OCI-LY3 (cell line): ENCODE measurements at regions not wholly inside any gene's neighbourhood (a gene's known extent, or its start where the extent isn't known, plus 50 kb on each side); places are given as distances from the start of the nearest gene placed in this dataset.
"Not testable (repeated sequence)": the region's sequence is repeated elsewhere in the genome, so short reads cannot be mapped to it uniquely, and the experiment has no call there.

Experiments
- H2AFZ ChIP-seq: fragments of 200-600, 300-600 bp; shearing (Covaris generic); 2 replicates; pipeline ENCODE4 v1.6.0; 2014; ENCODE audit warnings: antibody characterized with exemption, low read depth, low read length
- H3K27ac ChIP-seq: fragments of 200-600, 300-600 bp; sonication (generic); 2 replicates; pipeline ENCODE4 v1.5.1; 2014; ENCODE audit warnings: mild to moderate bottlenecking, low read length, moderate library complexity, mixed read lengths
- H3K27me3 ChIP-seq: fragments of 200-600, 300-600 bp; sonication (generic); 2 replicates; pipeline ENCODE4 v1.6.1; 2014; ENCODE audit warnings: low read depth, low read length, mixed read lengths
- H3K36me3 ChIP-seq: fragments of 200-600, 300-600 bp; sonication (generic); replicated peaks from 2 replicates; pipeline ENCODE3; 2014; ENCODE audit warnings: low read depth, low read length, mixed read lengths
- H3K4me1 ChIP-seq: fragments of 300-600, 200-600 bp; sonication (generic); 2 replicates; pipeline ENCODE4 v1.6.1; 2014; ENCODE audit warnings: low read length, mixed read lengths
- H3K4me2 ChIP-seq: fragments of 200-600, 300-600 bp; sonication (generic); 2 replicates; pipeline ENCODE4 v1.6.1; 2014; ENCODE audit warnings: low read length, mixed read lengths
- H3K4me3 ChIP-seq: fragments of 300-600, 200-600 bp; sonication (generic); 2 replicates; pipeline ENCODE4 v1.5.1; 2014; ENCODE audit warnings: antibody characterized with exemption, mild to moderate bottlenecking, low read length, moderate library complexity
- H3K79me2 ChIP-seq: fragments of 300-600, 200-600 bp; shearing (Covaris generic); 2 replicates; pipeline ENCODE4 v1.6.1; 2014; ENCODE audit warnings: mild to moderate bottlenecking, low read length, mixed read lengths
- H3K9ac ChIP-seq: fragments of 300-600, 200-600 bp; shearing (Covaris generic); 2 replicates; pipeline ENCODE4 v1.6.0; 2014; ENCODE audit warnings: mild to moderate bottlenecking, low read length, moderate library complexity
- H3K9me3 ChIP-seq: fragments of 200-600, 300-600 bp; shearing (Covaris generic); 2 replicates; pipeline ENCODE4 v1.6.1; 2014; ENCODE audit warnings: low read length, mixed read lengths; ENCODE audit not compliant: insufficient read depth
- H4K20me1 ChIP-seq: fragments of 200-600, 300-600 bp; sonication (generic); 2 replicates; pipeline ENCODE4 v1.6.1; 2016; ENCODE audit warnings: low read length, mixed read lengths; ENCODE audit not compliant: insufficient read depth
- CTCF ChIP-seq: fragments of 200-600, 300-600 bp; sonication (generic); IDR thresholded peaks from 2 replicates; pipeline ENCODE4 v1.5.1; 2014; ENCODE audit warnings: antibody characterized with exemption, low read length, low read depth
- EZH2phosphoT487 ChIP-seq: fragments of 200-600 bp; shearing (Covaris generic); IDR thresholded peaks from 2 replicates; pipeline ENCODE4 v1.6.1; 2018; ENCODE audit warnings: antibody characterized with exemption, mixed run types, low read depth

- H3K4me3 ChIP-seq = no peak overlapping the region
- 0 out of 2 replicates have a peak, but pooled peaks cover 3% of the 10 kb centered on the region for H3K27me3 ChIP-seq
- H3K9ac ChIP-seq = no peak overlapping the region
- TF ChIP-seq EZH2phosphoT487 = no peak
- no peak for TF ChIP-seq CTCF
- H3K4me1 ChIP-seq = no peaks in the 10 kb centered on the region
- no peak overlapping the region for H3K4me2 ChIP-seq
- no peaks in the 10 kb centered on the region for H3K79me2 ChIP-seq
- no peaks in the 10 kb centered on the region for H3K36me3 ChIP-seq
- H3K27ac ChIP-seq = no peak overlapping the region
- no peaks in the 10 kb centered on the region for H4K20me1 ChIP-seq
- H2AFZ ChIP-seq = no peak overlapping the region
- no peaks in the 10 kb centered on the region for H3K9me3 ChIP-seq
Observed at GRCh38 chr3:159751146-159751545, 237.5 kb upstream of the IL12A start.

GRCh38 chr3:159751752-159752151, 236.9 kb upstream of the IL12A start:
- H3K27me3 ChIP-seq = 0 out of 2 replicates have a peak, but pooled peaks cover 3% of the 10 kb centered on the region
- no peak overlapping the region for H3K4me3 ChIP-seq
- no peaks in the 10 kb centered on the region for H4K20me1 ChIP-seq

GRCh38 chr3:159756279-159757207, 232.1 kb upstream of the IL12A start:
- H3K4me1 ChIP-seq, H3K79me2 ChIP-seq, H3K27ac ChIP-seq, H3K4me3 ChIP-seq, H3K4me2 ChIP-seq, H4K20me1 ChIP-seq, H3K9me3 ChIP-seq, H3K9ac ChIP-seq, H3K36me3 ChIP-seq, H3K27me3 ChIP-seq, H2AFZ ChIP-seq: not testable (repeated sequence)

More at GRCh38 chr3:159751752-159752151, 236.9 kb upstream of the IL12A start:
- H3K36me3 ChIP-seq = no peaks in the 10 kb centered on the region
- no peaks in the 10 kb centered on the region for H3K9me3 ChIP-seq
- H3K27ac ChIP-seq = no peak overlapping the region
- H3K4me2 ChIP-seq = no peak overlapping the region
- H3K4me1 ChIP-seq = no peaks in the 10 kb centered on the region
- H2AFZ ChIP-seq = no peak overlapping the region
- no peaks in the 10 kb centered on the region for H3K79me2 ChIP-seq
- TF ChIP-seq CTCF (no peak), EZH2phosphoT487 (no peak)
- no peak overlapping the region for H3K9ac ChIP-seq

- no peaks in the 10 kb centered on the region for H3K79me2 ChIP-seq
- H3K27ac ChIP-seq = no peak overlapping the region
- H3K4me3 ChIP-seq = no peak overlapping the region
- no peak for TF ChIP-seq EZH2phosphoT487
- TF ChIP-seq CTCF = no peak
- no peaks in the 10 kb centered on the region for H3K27me3 ChIP-seq
- H3K36me3 ChIP-seq = no peaks in the 10 kb centered on the region
- no peak overlapping the region for H2AFZ ChIP-seq
- H3K4me2 ChIP-seq = no peak overlapping the region
- H3K9me3 ChIP-seq = no peaks in the 10 kb centered on the region
- H3K9ac ChIP-seq = no peak overlapping the region
- peaks cover 3% of the 10 kb centered on the region; the same call in 1 of the 2 replicates for H3K4me1 ChIP-seq
- H4K20me1 ChIP-seq = no peaks in the 10 kb centered on the region
Observed at GRCh38 chr3:159757341-159758060, 231.1 kb upstream of the IL12A start.
